WTC11 (cell line): ENCODE measurements at regions not wholly inside any gene's neighbourhood (a gene's known extent, or its start where the extent isn't known, plus 50 kb on each side); places are given as distances from the start of the nearest gene placed in this dataset.

Source experiments
- ATAC-seq: fragments of 200-7000 bp; cut with Tn5 transposase; 2 replicates; pipeline ENCODE4 v1.10.0; 2021; ENCODE audit warnings: mild to moderate bottlenecking, moderate library complexity
- CTCF ChIA-PET: fragments of 300-600 bp; sonication (Branson Sonifier 250); formaldehyde crosslinking; loops from one replicate; lab custom pipeline; 2021; ENCODE audit warnings: antibody characterized with exemption; lab: Charles Lee
- POLR2A ChIA-PET: fragments of 350-600 bp; sonication (Branson Sonifier 250); formaldehyde crosslinking; loops from one replicate; lab custom pipeline; 2021; ENCODE audit warnings: antibody characterized with exemption; lab: Charles Lee
- DNase-seq: peaks from one replicate; pipeline ENCODE4 v3.0.0; 2021; ENCODE audit warnings: low spot score
- H3K27ac Mint-ChIP-seq: 2 replicates; pipeline ENCODE4 v1.8.0; 2021; ENCODE audit warnings: mixed read lengths
- H3K27me3 Mint-ChIP-seq: 2 replicates; pipeline ENCODE4 v1.8.0; 2021; ENCODE audit warnings: low read depth, mild to moderate bottlenecking, moderate library complexity, mixed read lengths
- H3K36me3 Mint-ChIP-seq: 2 replicates; pipeline ENCODE4 v1.8.0; 2021; ENCODE audit warnings: mixed read lengths
- H3K4me1 Mint-ChIP-seq: 2 replicates; pipeline ENCODE4 v1.8.0; 2022; ENCODE audit warnings: mixed read lengths
- H3K4me3 Mint-ChIP-seq: 2 replicates; pipeline ENCODE4 v1.8.0; 2021; ENCODE audit warnings: mild to moderate bottlenecking, moderate library complexity, mixed read lengths
- H3K9me3 Mint-ChIP-seq: 2 replicates; pipeline ENCODE4 v1.8.0; 2021; ENCODE audit warnings: mixed read lengths
- ARID4B ChIP-seq: sonication (generic); formaldehyde crosslinking; IDR thresholded peaks from 2 replicates; pipeline ENCODE4 v1.8.0; 2023; ENCODE audit warnings: missing genetic modification reagents, mild to moderate bottlenecking, borderline replicate concordance
- ATF1 ChIP-seq: sonication (generic); formaldehyde crosslinking; IDR thresholded peaks from 2 replicates; pipeline ENCODE4 v1.8.1; 2023; ENCODE audit warnings: mild to moderate bottlenecking, moderate library complexity, missing genetic modification reagents
- CREB1 ChIP-seq: sonication (generic); formaldehyde crosslinking; IDR thresholded peaks from 2 replicates; pipeline ENCODE4 v1.8.0; 2023; ENCODE audit warnings: mild to moderate bottlenecking, missing genetic modification reagents
- ELF4 ChIP-seq: sonication (generic); formaldehyde crosslinking; IDR thresholded peaks from 2 replicates; pipeline ENCODE4 v1.8.1; 2022; ENCODE audit warnings: low read depth, mild to moderate bottlenecking, moderate library complexity, missing genetic modification reagents
- FOXP1 ChIP-seq: sonication (generic); formaldehyde crosslinking; IDR thresholded peaks from 2 replicates; pipeline ENCODE4 v1.8.0; 2022; ENCODE audit warnings: missing genetic modification reagents, mild to moderate bottlenecking, moderate library complexity, borderline replicate concordance
- GTF2I ChIP-seq: fragments of 250-450 bp; sonication (Bioruptor Pico); conservative IDR thresholded peaks from 2 replicates; pipeline ENCODE4 v1.4.0; 2021; ENCODE audit warnings: mild to moderate bottlenecking
- NFYB ChIP-seq: sonication (generic); formaldehyde crosslinking; conservative IDR thresholded peaks from 2 replicates; pipeline ENCODE4 v1.8.0; 2022; ENCODE audit warnings: low read depth, missing genetic modification reagents
- RELA ChIP-seq: sonication (generic); formaldehyde crosslinking; IDR thresholded peaks from 2 replicates; pipeline ENCODE4 v1.8.1; 2022; ENCODE audit warnings: missing genetic modification reagents, mild to moderate bottlenecking, borderline replicate concordance
- TP53 ChIP-seq: sonication (generic); formaldehyde crosslinking; IDR thresholded peaks from 2 replicates; pipeline ENCODE4 v1.8.1; 2023; ENCODE audit warnings: mild to moderate bottlenecking, missing genetic modification reagents
- ZNF396 ChIP-seq: fragments of 250-450 bp; sonication (Bioruptor Pico); IDR thresholded peaks from 2 replicates; pipeline ENCODE4 v1.8.0; 2021; ENCODE audit warnings: mild to moderate bottlenecking, moderate library complexity, borderline replicate concordance
- TF ChIP-seq, protein P1 (sequence below): sonication (generic); formaldehyde crosslinking; IDR thresholded peaks from 2 replicates; pipeline ENCODE4 v1.8.0; 2022; ENCODE audit warnings: mild to moderate bottlenecking, missing genetic modification reagents
- TF ChIP-seq, protein P2 (sequence below): sonication (generic); formaldehyde crosslinking; IDR thresholded peaks from 2 replicates; pipeline ENCODE4 v1.8.0; 2022; ENCODE audit warnings: mild to moderate bottlenecking, missing genetic modification reagents
- TF ChIP-seq, protein P3 (sequence below): sonication (generic); formaldehyde crosslinking; IDR thresholded peaks from 2 replicates; pipeline ENCODE4 v1.8.0; 2022; ENCODE audit warnings: missing genetic modification reagents

GRCh38 chr4:96227515-96227914, 387.6 kb downstream of the PDHA2 start:
- ChIA-PET POLR2A (no interaction called here), CTCF (no interaction called here)
- Mint-ChIP-seq H3K9me3 (peaks cover 29% of the 10 kb centered on the region), H3K27ac (0 out of 2 replicates have a peak overlapping the region, but pooled peaks have one; percentile 18), H3K36me3 (peaks cover 18% of the 10 kb centered on the region), H3K27me3 (no peaks in the 10 kb centered on the region), H3K4me3 (no peak overlapping the region), H3K4me1 (peaks cover 19% of the 10 kb centered on the region)
- DNase-seq (no peak), ATAC-seq (peak; percentile 81)
- TF ChIP-seq FOXP1 (no peak), RELA (CRISPR knock-in tag) (no peak), ATF1 (no peak), CREB1 (CRISPR knock-in tag) (no peak), TP53 (CRISPR knock-in tag) (no peak)
- TF ChIP-seq, protein P1, sequence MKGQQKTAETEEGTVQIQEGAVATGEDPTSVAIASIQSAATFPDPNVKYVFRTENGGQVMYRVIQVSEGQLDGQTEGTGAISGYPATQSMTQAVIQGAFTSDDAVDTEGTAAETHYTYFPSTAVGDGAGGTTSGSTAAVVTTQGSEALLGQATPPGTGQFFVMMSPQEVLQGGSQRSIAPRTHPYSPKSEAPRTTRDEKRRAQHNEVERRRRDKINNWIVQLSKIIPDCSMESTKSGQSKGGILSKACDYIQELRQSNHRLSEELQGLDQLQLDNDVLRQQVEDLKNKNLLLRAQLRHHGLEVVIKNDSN (CRISPR knock-in tag), result no peak
- TF ChIP-seq, protein P2, sequence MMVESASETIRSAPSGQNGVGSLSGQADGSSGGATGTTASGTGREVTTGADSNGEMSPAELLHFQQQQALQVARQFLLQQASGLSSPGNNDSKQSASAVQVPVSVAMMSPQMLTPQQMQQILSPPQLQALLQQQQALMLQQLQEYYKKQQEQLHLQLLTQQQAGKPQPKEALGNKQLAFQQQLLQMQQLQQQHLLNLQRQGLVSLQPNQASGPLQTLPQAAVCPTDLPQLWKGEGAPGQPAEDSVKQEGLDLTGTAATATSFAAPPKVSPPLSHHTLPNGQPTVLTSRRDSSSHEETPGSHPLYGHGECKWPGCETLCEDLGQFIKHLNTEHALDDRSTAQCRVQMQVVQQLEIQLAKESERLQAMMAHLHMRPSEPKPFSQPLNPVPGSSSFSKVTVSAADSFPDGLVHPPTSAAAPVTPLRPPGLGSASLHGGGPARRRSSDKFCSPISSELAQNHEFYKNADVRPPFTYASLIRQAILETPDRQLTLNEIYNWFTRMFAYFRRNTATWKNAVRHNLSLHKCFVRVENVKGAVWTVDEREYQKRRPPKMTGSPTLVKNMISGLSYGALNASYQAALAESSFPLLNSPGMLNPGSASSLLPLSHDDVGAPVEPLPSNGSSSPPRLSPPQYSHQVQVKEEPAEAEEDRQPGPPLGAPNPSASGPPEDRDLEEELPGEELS (CRISPR knock-in tag), result no peak

- peaks cover 37% of the 10 kb centered on the region for H3K9me3 Mint-ChIP-seq
- DNase-seq (no peak), ATAC-seq (peak; percentile 65)
- H3K27me3 Mint-ChIP-seq, result no peaks in the 10 kb centered on the region
- H3K36me3 Mint-ChIP-seq, result peaks cover 26% of the 10 kb centered on the region
- H3K4me1 Mint-ChIP-seq, result peaks cover 19% of the 10 kb centered on the region
- TF ChIP-seq NFYB (CRISPR knock-in tag) (no peak), ZNF396 (CRISPR knock-in tag) (no peak), ARID4B (CRISPR knock-in tag) (no peak), GTF2I (CRISPR knock-in tag) (no peak), ELF4 (CRISPR knock-in tag) (no peak)
- TF ChIP-seq, protein P3, sequence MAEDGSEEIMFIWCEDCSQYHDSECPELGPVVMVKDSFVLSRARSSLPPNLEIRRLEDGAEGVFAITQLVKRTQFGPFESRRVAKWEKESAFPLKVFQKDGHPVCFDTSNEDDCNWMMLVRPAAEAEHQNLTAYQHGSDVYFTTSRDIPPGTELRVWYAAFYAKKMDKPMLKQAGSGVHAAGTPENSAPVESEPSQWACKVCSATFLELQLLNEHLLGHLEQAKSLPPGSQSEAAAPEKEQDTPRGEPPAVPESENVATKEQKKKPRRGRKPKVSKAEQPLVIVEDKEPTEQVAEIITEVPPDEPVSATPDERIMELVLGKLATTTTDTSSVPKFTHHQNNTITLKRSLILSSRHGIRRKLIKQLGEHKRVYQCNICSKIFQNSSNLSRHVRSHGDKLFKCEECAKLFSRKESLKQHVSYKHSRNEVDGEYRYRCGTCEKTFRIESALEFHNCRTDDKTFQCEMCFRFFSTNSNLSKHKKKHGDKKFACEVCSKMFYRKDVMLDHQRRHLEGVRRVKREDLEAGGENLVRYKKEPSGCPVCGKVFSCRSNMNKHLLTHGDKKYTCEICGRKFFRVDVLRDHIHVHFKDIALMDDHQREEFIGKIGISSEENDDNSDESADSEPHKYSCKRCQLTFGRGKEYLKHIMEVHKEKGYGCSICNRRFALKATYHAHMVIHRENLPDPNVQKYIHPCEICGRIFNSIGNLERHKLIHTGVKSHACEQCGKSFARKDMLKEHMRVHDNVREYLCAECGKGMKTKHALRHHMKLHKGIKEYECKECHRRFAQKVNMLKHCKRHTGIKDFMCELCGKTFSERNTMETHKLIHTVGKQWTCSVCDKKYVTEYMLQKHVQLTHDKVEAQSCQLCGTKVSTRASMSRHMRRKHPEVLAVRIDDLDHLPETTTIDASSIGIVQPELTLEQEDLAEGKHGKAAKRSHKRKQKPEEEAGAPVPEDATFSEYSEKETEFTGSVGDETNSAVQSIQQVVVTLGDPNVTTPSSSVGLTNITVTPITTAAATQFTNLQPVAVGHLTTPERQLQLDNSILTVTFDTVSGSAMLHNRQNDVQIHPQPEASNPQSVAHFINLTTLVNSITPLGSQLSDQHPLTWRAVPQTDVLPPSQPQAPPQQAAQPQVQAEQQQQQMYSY (CRISPR knock-in tag), result no peak
- POLR2A ChIA-PET, result no interaction called here
- no peak overlapping the region for H3K4me3 Mint-ChIP-seq
- H3K27ac Mint-ChIP-seq, result no peak overlapping the region
- CTCF ChIA-PET, result no interaction called here
Measured at GRCh38 chr4:96228463-96228862, 388.6 kb downstream of the PDHA2 start.
